Activated CD4-positive, alpha-beta T cell treated with anti-CD3 and anti-CD28 coated beads for 36 hours (primary cell): ENCODE measurements at regions not wholly inside any gene's neighbourhood (a gene's known extent, or its start where the extent isn't known, plus 50 kb on each side); places are given as distances from the start of the nearest gene placed in this dataset.

Experiments
- ATAC-seq: fragments of 200-7000 bp; cut with Tn5 transposase; one replicate; pipeline ENCODE4 v1.10.0; 2021; ENCODE audit warnings: mild to moderate bottlenecking, moderate library complexity
- CTCF ChIA-PET: fragments of 350-600 bp; sonication (Branson Sonifier 250); formaldehyde crosslinking; loops from one replicate; lab custom pipeline; 2021; ENCODE audit warnings: antibody characterized with exemption; lab: Charles Lee
- POLR2A ChIA-PET: fragments of 350-600 bp; sonication (Branson Sonifier 250); formaldehyde crosslinking; loops from one replicate; lab custom pipeline; 2021; ENCODE audit warnings: antibody characterized with exemption, inconsistent platforms; lab: Charles Lee
- DNase-seq: peaks from one replicate; pipeline ENCODE4 v3.0.0-alpha.2; 2020
- H3K27ac Mint-ChIP-seq: one replicate; pipeline ENCODE4 v1.8.0; 2021; ENCODE audit warnings: mixed read lengths
- H3K27me3 Mint-ChIP-seq: one replicate; pipeline ENCODE4 v1.8.0; 2021; ENCODE audit warnings: mixed read lengths
- H3K36me3 Mint-ChIP-seq: one replicate; pipeline ENCODE4 v1.8.0; 2021; ENCODE audit warnings: low read depth, mixed read lengths
- H3K4me1 Mint-ChIP-seq: one replicate; pipeline ENCODE4 v1.8.0; 2021; ENCODE audit warnings: mixed read lengths
- H3K4me3 Mint-ChIP-seq: one replicate; pipeline ENCODE4 v1.8.0; 2021; ENCODE audit warnings: mild to moderate bottlenecking, moderate library complexity, mixed read lengths
- H3K9me3 Mint-ChIP-seq: one replicate; pipeline ENCODE4 v1.8.0; 2021; ENCODE audit warnings: low read depth, mixed read lengths
- intact Hi-C, 2 experiments: fragments of 100-400 bp; cut with DNase I in 1 of 2; cut with micrococcal nuclease in 1 of 2; formaldehyde crosslinking; loops; one replicate each; pipeline versions ENCODE4 v1.14.2 to v1.15.1; 2022 to 2024; cut with DNase I, micrococcal nuclease

GRCh38 chr3:10555263-10555662 lies 49.9 kb upstream of the ATP2B2 start:
- no peaks in the 10 kb centered on the region for H3K36me3 Mint-ChIP-seq
- peaks cover 31% of the 10 kb centered on the region for H3K4me1 Mint-ChIP-seq
- intact Hi-C loops, result loop anchor here in 1 of 2 experiments (10.0 kb wide), 1 partner anchor 1070 kb away; no protein-coding TSS in a partner anchor
- ChIA-PET POLR2A (no interaction called here), CTCF (no interaction called here)
- DNase-seq, result no peak
- no peaks in the 10 kb centered on the region for H3K9me3 Mint-ChIP-seq
- H3K27ac Mint-ChIP-seq, result no peak overlapping the region
- H3K27me3 Mint-ChIP-seq, result peaks cover 4% of the 10 kb centered on the region
- ATAC-seq, result no peak
- H3K4me3 Mint-ChIP-seq, result no peak overlapping the region

GRCh38 chr3:10556312-10556711 lies 50.9 kb upstream of the ATP2B2 start:
- peaks cover 10% of the 10 kb centered on the region for H3K27me3 Mint-ChIP-seq
- DNase-seq (no peak), ATAC-seq (no peak)
- H3K4me3 Mint-ChIP-seq, result no peak overlapping the region
- POLR2A ChIA-PET, result no interaction called here
- H3K36me3 Mint-ChIP-seq, result no peaks in the 10 kb centered on the region
- H3K27ac Mint-ChIP-seq, result no peak overlapping the region
- CTCF ChIA-PET, result interaction anchor here (0.7 kb wide), 1 partner anchor 10 kb away, joined by 3 read pairs; no protein-coding TSS in a partner anchor
- H3K4me1 Mint-ChIP-seq, result peaks cover 27% of the 10 kb centered on the region
- H3K9me3 Mint-ChIP-seq, result no peaks in the 10 kb centered on the region
- intact Hi-C loops, result loop anchor here in 1 of 2 experiments (10.0 kb wide), 1 partner anchor 1068 kb away; no protein-coding TSS in a partner anchor

GRCh38 chr3:10557250-10557649 lies 51.9 kb upstream of the ATP2B2 start:
- CTCF ChIA-PET, result no interaction called here
- POLR2A ChIA-PET, result no interaction called here
- no peak overlapping the region for H3K4me3 Mint-ChIP-seq
- intact Hi-C loops, result loop anchor here in 1 of 2 experiments (10.0 kb wide), 1 partner anchor 1068 kb away; no protein-coding TSS in a partner anchor
- ATAC-seq, result no peak
- H3K27ac Mint-ChIP-seq, result no peak overlapping the region
- DNase-seq, result no peak
- peaks cover 21% of the 10 kb centered on the region for H3K4me1 Mint-ChIP-seq
- peaks cover 14% of the 10 kb centered on the region for H3K27me3 Mint-ChIP-seq
- no peaks in the 10 kb centered on the region for H3K9me3 Mint-ChIP-seq
- H3K36me3 Mint-ChIP-seq, result no peaks in the 10 kb centered on the region

GRCh38 chr3:10557781-10558373 lies 52.5 kb upstream of the ATP2B2 start:
- no peak overlapping the region for H3K4me3 Mint-ChIP-seq

GRCh38 chr3:10558736-10559135 lies 53.4 kb upstream of the ATP2B2 start:
- ChIA-PET CTCF (no interaction called here), POLR2A (interaction anchor here (0.7 kb wide), 1 partner anchor 207 kb away, joined by 4 read pairs; no protein-coding TSS in a partner anchor)
- peaks cover 15% of the 10 kb centered on the region for H3K27me3 Mint-ChIP-seq
- no peak overlapping the region for H3K27ac Mint-ChIP-seq
- no peaks in the 10 kb centered on the region for H3K9me3 Mint-ChIP-seq
- H3K4me3 Mint-ChIP-seq, result no peak overlapping the region
- peaks cover 11% of the 10 kb centered on the region for H3K4me1 Mint-ChIP-seq
- DNase-seq, result no peak
- H3K36me3 Mint-ChIP-seq, result no peaks in the 10 kb centered on the region
- intact Hi-C loops, result loop anchor here in 1 of 2 experiments (10.0 kb wide), 1 partner anchor 1066 kb away; no protein-coding TSS in a partner anchor
- no peak for ATAC-seq

More at GRCh38 chr3:10557781-10558373, 52.5 kb upstream of the ATP2B2 start:
- ChIA-PET CTCF (no interaction called here), POLR2A (interaction anchor here (0.7 kb wide), 1 partner anchor 206 kb away, joined by 4 read pairs; no protein-coding TSS in a partner anchor)
- no peaks in the 10 kb centered on the region for H3K9me3 Mint-ChIP-seq
- ATAC-seq, result peak; percentile 66
- no peak for DNase-seq
- H3K4me1 Mint-ChIP-seq, result peaks cover 16% of the 10 kb centered on the region
- H3K27me3 Mint-ChIP-seq, result peaks cover 15% of the 10 kb centered on the region
- no peaks in the 10 kb centered on the region for H3K36me3 Mint-ChIP-seq
- H3K27ac Mint-ChIP-seq, result no peak overlapping the region
- intact Hi-C loops, result loop anchor here in 1 of 2 experiments (10.0 kb wide), 1 partner anchor 1067 kb away; no protein-coding TSS in a partner anchor

- no peaks in the 10 kb centered on the region for H3K36me3 Mint-ChIP-seq
- DNase-seq (no peak), ATAC-seq (no peak)
- H3K4me3 Mint-ChIP-seq, result no peak overlapping the region
- no peaks in the 10 kb centered on the region for H3K9me3 Mint-ChIP-seq
- peaks cover 15% of the 10 kb centered on the region for H3K27me3 Mint-ChIP-seq
- peaks cover 11% of the 10 kb centered on the region for H3K4me1 Mint-ChIP-seq
- ChIA-PET POLR2A (no interaction called here), CTCF (interaction anchor here (0.9 kb wide), 1 partner anchor 9 kb away, joined by 3 read pairs; no protein-coding TSS in a partner anchor)
- H3K27ac Mint-ChIP-seq, result no peak overlapping the region
- intact Hi-C loops, result no loop called here
Measured at GRCh38 chr3:10560060-10560861, 54.9 kb upstream of the ATP2B2 start.

GRCh38 chr3:10561162-10561945 lies 56.0 kb upstream of the ATP2B2 start:
- H3K4me1 Mint-ChIP-seq, result peaks cover 11% of the 10 kb centered on the region
- ATAC-seq (no peak), DNase-seq (no peak)
- intact Hi-C loops, result no loop called here
- POLR2A ChIA-PET, result interaction anchor here (0.5 kb wide), 1 partner anchor 44 kb away, joined by 3 read pairs; no protein-coding TSS in a partner anchor
- peaks cover 19% of the 10 kb centered on the region for H3K27me3 Mint-ChIP-seq
- CTCF ChIA-PET, result interaction anchor here (1.3 kb wide), 1 partner anchor 9 kb away, joined by 5 read pairs; no protein-coding TSS in a partner anchor
- H3K4me3 Mint-ChIP-seq, result no peak overlapping the region
- H3K36me3 Mint-ChIP-seq, result no peaks in the 10 kb centered on the region
- H3K27ac Mint-ChIP-seq, result no peak overlapping the region
- no peaks in the 10 kb centered on the region for H3K9me3 Mint-ChIP-seq

GRCh38 chr3:10561946-10562560 lies 56.7 kb upstream of the ATP2B2 start:
- Mint-ChIP-seq H3K9me3 (no peaks in the 10 kb centered on the region), H3K36me3 (no peaks in the 10 kb centered on the region), H3K4me3 (no peak overlapping the region), H3K27me3 (peaks cover 19% of the 10 kb centered on the region), H3K4me1 (peaks cover 11% of the 10 kb centered on the region), H3K27ac (no peak overlapping the region)
- DNase-seq (peak; percentile 35), ATAC-seq (peak; percentile 51)
- POLR2A ChIA-PET, result interaction anchor here (0.5 kb wide), 1 partner anchor 43 kb away, joined by 3 read pairs; no protein-coding TSS in a partner anchor
- CTCF ChIA-PET, result interaction anchor here (1.3 kb wide), 1 partner anchor 10 kb away, joined by 5 read pairs; no protein-coding TSS in a partner anchor
- intact Hi-C loops, result no loop called here

GRCh38 chr3:10563396-10563795 lies 58.0 kb upstream of the ATP2B2 start:
- POLR2A ChIA-PET, result no interaction called here
- intact Hi-C loops, result no loop called here
- Mint-ChIP-seq H3K36me3 (no peaks in the 10 kb centered on the region), H3K9me3 (no peaks in the 10 kb centered on the region), H3K4me1 (peaks cover 5% of the 10 kb centered on the region), H3K27me3 (peaks cover 19% of the 10 kb centered on the region), H3K27ac (no peak overlapping the region), H3K4me3 (no peak overlapping the region)
- ATAC-seq (no peak), DNase-seq (no peak)
- CTCF ChIA-PET, result interaction anchor here (0.8 kb wide), 1 partner anchor 169 kb away, joined by 5 read pairs; no protein-coding TSS in a partner anchor

GRCh38 chr3:10565814-10566213 lies 60.4 kb upstream of the ATP2B2 start:
- ATAC-seq (no peak), DNase-seq (no peak)
- no peaks in the 10 kb centered on the region for H3K36me3 Mint-ChIP-seq
- ChIA-PET POLR2A (no interaction called here), CTCF (no interaction called here)
- H3K27me3 Mint-ChIP-seq, result peaks cover 13% of the 10 kb centered on the region
- H3K4me3 Mint-ChIP-seq, result no peak overlapping the region
- H3K27ac Mint-ChIP-seq, result no peak overlapping the region
- no peaks in the 10 kb centered on the region for H3K9me3 Mint-ChIP-seq
- intact Hi-C loops, result no loop called here
- peaks cover 5% of the 10 kb centered on the region for H3K4me1 Mint-ChIP-seq
